Glomerular endothelial cell (primary cell): ENCODE measurements at regions not wholly inside any gene's neighbourhood (a gene's known extent, or its start where the extent isn't known, plus 50 kb on each side); places are given as distances from the start of the nearest gene placed in this dataset.

Source experiments
- DNase-seq: peaks from one replicate; pipeline ENCODE4 v3.0.0-alpha.2; 2011; ENCODE audit warnings: low read depth, low spot score; ENCODE audit errors: extremely low read depth

DNA sequence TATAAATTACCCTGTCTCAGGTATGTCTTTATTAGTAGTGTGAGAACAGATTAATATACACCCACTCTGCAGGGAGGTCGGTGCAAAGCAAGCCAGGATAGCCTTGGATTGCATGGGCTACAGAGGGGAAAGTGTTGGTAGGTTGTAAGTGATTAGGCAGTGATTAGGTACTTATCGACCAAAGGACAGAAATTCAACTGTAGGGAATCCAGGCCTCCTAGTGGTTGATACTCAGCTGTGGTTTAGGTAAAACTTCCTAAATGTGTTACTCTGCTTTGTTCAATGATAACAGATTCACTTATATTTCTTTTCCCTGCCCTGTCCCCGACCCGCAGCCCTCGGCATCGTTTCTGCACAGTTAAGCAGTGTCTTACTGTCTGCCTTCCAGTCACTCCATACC, 444.0 kb downstream of the FIGN start:
- DNase-seq, result no peak

DNA sequence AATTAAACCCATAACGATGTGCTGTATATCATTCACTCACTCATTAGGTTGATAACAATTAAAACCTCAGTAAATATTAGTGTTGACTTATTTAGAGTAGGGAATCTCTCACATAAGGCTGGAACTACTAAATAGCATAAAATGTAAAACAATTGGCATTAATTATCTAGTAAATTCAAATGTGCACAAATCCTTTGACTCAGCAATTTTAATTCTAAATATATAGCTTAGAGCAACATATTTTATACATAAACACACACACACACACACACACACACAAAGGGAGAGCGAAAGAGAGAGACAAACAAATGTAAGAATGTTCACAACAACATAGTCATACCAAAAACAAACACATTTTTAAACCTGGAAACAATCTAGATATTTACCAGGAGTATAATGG, 443.1 kb upstream of the KCNH7 start:
- DNase-seq, result no peak

DNA sequence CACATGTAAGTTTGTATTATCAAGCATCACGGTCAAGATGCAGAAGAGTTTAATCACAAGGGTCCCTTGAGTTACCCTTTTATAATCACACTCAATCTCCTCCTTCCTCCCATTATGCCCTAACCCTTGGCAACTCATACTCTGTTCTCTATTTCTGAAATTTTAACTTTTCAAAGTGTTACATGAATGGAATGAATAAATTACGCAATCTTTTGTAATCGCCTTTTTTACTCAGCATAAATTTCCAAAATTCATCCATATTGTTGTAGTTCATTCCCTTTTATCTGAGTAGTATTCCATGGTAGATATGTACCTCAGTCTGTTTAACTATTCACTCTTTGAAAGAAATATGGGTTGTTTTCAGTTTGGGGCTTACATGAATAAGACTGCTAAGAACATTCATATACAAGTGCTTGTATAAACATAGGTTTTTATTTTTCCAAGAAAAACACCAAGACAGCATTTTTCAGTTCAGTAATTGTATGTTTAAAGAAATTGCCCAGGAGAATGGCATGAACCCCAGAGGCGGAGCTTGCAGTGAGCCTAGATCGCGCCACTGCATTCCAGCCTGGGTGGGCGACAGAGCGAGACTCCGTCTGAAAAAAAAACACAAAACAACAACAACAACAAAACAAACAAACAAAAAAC, 430.9 kb upstream of the KCNH7 start:
- DNase-seq, result no peak

DNA sequence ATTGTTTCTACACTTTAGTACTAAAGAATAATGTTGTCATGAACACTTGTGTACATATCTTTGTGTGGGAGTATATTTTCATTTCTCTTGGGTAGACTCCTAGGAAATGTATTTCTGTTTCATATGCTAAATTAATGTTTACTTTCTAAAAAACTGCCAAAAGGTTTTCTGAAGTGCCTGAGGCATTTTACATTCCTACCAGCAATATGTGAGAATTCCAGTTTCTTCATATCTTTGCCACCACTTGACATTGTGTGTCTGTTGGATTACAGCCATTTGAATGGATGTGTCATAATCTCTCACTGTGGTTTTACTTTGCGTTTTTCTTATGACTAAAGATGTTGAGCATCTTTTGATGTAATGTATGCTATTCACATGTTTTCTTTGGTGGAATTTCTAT, 428.2 kb upstream of the KCNH7 start:
- no peak for DNase-seq

- no peak for DNase-seq
These were observed 427.0 kb upstream of the KCNH7 start for GRCh38 chr2:163265562-163265961.

- DNase-seq, result no peak
These were observed 425.8 kb upstream of the KCNH7 start for GRCh38 chr2:163264341-163264740.

DNA sequence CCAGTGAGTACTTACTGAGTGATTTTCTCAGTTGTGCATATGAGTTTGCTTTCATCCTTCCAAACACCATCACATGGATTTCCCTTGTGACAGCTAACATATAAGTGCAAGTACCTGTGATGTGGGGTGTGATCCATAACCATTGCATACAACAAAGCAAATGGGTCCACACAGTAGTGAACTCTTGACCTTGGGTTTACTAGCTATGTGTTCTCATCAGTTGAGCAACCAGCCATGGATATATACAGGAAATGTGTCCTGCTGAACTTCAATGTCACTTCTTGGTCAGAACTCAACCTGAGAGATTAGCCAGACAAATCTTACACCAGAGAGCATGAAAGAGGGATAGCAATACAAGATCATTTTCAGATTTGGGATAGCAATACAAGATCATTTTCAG, 420.9 kb upstream of the KCNH7 start:
- no peak for DNase-seq

- no peak for DNase-seq
These were observed 416.5 kb upstream of the KCNH7 start for GRCh38 chr2:163255086-163255485.

DNA sequence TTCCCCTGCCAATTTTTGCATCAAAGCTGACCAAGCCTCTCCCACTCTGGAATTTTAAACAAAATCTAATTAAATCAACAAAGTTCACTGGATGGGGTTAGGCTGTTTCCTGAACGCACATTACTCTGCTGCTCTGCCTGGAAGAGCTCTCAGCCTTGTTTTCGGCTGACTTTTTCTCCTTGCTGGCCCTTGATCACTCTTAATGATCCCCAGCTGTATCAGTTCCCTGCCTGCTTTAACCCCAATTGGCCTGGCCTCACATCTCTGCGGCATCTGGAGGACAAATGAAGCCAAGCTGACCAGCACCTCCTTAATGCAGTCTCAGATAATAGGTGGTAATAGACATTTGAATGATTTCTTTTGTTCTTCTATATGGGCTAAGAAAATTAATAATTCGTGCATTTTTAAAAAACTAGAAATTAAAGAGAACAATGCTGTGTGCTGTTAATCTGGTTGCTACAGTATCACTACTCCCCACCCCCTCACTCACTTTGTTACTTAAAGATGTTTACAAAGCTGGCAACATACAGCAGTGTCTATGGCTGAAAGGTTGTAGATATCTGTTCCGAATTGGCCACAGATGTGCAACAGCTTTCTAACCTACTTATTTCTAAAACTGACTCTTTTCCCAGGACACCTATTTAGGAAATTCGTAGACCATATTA, 415.2 kb upstream of the KCNH7 start:
- DNase-seq, result no peak

GRCh38 chr2:163252199-163252598, 413.6 kb upstream of the KCNH7 start:
- DNase-seq, result no peak

DNA sequence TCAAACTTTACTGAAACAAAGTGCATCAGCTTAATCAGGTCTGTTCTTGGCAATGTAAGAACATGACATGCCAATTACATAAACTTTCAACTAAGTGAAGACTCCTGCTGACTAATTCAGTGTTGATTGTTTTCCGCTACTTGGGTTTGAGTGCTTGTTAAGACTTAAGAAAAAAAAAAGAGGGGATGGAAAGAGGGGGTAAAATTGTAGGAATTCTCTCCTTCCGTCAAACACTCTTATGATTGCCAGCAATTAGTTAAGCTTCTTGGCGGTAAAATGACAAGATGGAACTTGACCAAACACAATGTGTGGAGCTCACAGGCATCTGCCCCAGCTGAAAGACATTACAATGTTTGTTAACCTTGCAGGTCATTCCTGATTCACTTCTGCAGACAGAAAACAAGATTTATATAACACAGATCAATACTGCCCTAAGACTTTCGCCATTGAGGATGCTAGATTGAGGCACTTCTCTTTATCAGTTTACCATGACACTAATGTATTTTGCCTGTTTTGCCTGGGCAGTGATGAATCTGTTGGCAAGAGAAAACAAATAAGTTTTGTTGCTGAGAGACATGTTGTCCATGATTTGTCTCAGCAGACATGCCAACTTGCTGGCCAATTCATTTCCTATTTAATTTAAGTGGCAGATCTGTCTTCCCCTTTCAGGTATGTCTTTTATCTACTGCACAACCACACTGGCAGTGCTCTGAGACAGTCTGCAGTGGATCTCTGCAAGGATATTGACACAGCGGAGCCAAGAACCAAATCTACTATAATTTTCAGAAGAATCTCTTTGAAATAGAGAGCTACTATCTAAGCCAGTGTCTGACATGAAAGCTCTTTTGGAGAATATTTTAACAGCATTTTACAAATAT, 410.0 kb upstream of the KCNH7 start:
- DNase-seq, result no peak

- DNase-seq, result no peak
These were observed 409.3 kb upstream of the KCNH7 start for GRCh38 chr2:163247847-163248220.

DNA sequence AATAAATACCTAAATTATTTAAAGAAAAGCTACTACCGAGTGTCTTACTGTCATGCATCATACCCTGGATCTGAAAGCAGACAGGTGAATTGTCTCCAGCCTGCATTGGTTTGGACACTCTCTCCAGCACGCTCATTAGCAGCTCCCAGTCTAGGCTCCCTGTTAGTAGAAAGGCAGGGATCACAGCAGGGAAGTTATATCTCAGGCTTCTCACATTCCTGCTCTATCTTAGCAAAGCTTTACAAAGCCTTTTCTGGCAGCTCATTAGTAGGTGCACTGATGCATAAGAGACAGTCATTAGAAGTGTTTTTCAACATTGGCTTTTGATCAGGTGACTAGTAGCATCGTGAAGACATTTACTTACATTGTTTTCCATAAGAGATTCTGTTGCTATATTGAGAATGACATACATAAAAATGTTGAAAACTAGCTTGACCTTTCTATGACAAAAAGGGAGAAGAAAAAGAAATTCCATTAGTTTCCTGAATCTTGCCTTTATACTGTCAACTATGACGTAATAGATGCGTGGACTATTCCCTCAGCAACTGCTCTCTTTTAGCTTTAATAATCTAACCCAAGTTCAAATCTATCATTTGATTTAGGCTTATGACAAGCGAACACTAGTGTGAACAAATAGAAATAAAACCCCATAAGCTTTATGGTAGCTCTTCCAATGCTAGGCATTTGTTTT, 408.7 kb upstream of the KCNH7 start:
- DNase-seq, result no peak

DNA sequence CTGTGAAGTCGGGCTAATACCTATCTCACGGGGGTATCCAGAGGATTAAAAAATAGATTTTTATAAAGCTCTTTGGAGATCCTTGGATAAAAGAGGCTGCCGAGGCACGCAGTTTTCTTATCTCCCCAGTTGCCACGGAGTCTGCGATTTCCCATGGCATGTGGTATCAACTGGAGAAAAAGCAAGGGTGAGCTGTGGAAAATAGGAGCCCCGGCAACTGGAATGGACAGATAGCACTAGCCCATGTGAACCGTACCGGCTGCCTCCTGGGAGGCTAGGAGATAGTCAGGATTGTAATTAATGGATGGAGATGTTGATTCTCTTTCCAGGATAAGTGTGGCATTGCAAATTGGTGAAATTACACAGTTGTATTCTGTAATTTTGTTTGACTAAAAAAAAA, 407.6 kb upstream of the KCNH7 start:
- no peak for DNase-seq

DNA sequence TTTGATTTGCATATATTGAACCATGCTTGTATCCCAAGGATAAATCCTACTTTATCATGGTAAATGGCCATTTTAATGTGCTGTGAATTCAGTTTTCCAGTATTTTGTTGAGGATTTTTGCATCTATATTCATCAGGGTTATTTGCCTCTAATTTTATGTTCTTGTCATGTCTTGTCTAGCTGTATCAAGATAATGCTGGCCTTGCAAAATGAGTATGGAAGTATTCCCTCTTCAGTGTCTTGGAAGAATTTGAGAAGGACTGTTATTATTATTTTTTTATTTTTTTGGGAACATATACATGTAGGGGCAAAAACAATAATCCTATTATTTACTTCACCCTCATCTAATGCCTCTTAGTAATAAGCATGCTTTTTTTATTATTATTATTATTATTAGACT, 398.0 kb upstream of the KCNH7 start:
- DNase-seq, result no peak

DNA sequence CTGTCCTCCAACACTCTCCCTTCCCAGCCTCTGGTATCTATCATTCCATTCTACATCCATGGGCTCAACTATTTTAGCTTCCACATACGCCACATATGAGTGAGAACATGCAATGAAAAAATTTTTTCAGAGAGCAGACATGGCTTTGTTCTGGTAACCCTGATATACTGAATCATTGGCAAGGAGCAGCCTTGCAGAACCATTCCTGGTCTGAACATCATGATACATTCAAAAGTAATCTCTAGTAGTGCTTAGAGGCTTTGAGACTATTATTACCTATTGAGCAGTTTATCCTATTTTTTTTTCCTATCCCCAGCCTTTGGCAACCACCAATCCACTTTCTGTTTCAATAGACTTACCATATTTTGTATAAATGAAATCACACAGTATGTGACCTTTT, 393.1 kb upstream of the KCNH7 start:
- no peak for DNase-seq

GRCh38 chr2:163213661-163214081, 375.1 kb upstream of the KCNH7 start:
- DNase-seq, result no peak

DNA sequence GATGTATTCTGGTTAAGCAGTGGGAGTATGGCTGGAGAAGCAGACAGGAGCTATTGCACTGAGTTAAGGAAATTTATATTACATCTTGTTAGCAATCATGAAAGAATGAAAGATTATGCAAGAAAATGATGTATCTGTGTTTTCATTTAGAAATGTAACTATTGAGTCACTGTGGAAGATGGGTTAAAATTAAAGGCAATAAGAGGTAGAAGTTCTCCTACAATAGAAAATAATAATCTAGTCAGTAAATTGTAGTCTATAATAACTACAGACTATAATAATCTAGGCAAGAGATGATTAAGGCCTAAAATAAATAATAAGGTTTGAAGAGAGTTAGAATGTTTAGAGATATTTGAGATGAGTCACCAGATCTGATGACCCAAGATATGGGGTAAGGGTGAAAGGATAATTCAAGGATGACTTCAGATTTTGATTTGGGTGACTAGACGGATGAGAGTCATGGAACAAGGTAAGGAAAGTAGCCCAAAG, 371.9 kb upstream of the KCNH7 start:
- DNase-seq, result no peak

GRCh38 chr2:163207693-163208370, 369.3 kb upstream of the KCNH7 start:
- DNase-seq, result no peak

DNA sequence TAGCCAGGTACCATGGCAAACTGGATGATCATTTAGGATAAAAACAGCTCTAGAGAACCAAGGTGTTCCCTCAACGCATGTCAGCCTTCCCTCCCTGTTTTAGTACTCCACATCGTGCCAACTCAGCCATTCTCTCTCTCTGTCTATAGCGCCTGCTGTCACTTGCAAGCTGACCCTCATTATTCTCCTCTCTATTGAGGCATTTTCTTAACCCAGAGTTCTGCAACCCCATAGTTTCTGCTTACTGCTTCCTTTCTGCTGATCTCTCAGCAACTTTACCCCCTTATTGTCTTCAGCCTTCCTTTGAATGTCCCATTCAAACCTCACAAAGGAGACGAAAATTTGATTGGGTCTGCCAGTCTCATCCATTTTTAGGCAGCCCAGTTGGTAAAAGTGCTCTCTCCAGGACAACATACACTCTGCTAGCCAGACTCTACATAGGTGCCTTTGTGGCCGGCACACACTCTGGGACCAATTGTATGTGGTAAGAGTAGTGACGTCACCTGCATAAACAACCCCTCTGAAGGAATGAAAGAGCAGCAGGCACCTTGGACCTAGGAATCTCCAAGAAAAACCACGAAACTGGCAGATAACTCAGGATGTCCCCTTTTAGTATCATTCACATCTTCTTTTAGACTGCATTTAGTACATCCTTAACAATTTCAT, 367.2 kb upstream of the KCNH7 start:
- DNase-seq, result no peak
